Epithelial cell of proximal tubule (primary cell): ENCODE measurements at regions not wholly inside any gene's neighbourhood (a gene's known extent, or its start where the extent isn't known, plus 50 kb on each side); places are given as distances from the start of the nearest gene placed in this dataset.

Experiments used
- DNase-seq: peaks from one replicate; pipeline ENCODE4 v3.0.0-alpha.2; 2011; ENCODE audit warnings: low read depth
- H3K4me3 ChIP-seq: 2 replicates; pipeline ENCODE4 v1.5.1; 2011; ENCODE audit warnings: low read depth, mild to moderate bottlenecking, low read length
- TF ChIP-seq, protein P1 (sequence below): conservative IDR thresholded peaks from 2 replicates; pipeline ENCODE4 v1.5.1; 2012; ENCODE audit warnings: low read depth, mild to moderate bottlenecking, low read length

DNA sequence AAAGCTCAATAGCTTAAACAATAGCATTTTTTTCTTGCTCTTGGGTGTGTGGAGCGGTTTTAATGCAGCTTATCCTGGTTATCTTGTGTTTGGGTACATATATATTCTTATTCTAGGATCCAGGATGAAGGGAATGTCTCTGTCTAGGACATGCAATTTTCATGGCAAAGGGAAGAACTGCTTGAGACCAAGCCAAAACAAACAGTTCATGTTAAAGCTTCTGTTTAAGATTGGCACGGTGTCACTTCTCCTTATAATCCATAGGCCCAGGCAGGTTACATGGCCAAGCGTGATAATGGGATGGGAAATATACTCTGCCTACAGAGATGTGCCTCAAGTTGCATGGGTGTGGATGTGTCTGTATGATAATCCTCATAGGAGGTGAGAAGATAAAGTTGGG lies 177.1 kb upstream of the PGR start:
- DNase-seq, result no peak
- H3K4me3 ChIP-seq, result no peak overlapping the region
- TF ChIP-seq, protein P1, sequence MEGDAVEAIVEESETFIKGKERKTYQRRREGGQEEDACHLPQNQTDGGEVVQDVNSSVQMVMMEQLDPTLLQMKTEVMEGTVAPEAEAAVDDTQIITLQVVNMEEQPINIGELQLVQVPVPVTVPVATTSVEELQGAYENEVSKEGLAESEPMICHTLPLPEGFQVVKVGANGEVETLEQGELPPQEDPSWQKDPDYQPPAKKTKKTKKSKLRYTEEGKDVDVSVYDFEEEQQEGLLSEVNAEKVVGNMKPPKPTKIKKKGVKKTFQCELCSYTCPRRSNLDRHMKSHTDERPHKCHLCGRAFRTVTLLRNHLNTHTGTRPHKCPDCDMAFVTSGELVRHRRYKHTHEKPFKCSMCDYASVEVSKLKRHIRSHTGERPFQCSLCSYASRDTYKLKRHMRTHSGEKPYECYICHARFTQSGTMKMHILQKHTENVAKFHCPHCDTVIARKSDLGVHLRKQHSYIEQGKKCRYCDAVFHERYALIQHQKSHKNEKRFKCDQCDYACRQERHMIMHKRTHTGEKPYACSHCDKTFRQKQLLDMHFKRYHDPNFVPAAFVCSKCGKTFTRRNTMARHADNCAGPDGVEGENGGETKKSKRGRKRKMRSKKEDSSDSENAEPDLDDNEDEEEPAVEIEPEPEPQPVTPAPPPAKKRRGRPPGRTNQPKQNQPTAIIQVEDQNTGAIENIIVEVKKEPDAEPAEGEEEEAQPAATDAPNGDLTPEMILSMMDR, result no peak

DNA sequence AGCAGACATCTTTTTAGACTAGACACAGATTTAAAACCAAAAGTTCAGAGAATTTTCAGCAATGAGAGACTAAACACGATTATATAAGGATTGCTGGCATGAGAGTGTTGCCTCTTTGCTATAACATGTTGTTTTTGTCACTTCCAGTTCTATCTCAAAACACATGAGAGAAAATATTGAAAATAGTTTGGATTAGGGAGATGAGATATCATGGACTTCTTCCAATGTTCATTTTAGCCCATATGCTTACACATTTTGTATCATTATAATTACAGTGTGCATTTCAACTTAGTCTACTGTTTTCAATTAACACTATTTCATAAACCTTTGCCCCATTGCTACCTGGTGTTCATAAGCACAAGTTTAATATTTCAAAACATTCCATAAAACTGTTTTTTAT lies 175.9 kb upstream of the PGR start:
- TF ChIP-seq, protein P1, result no peak
- DNase-seq, result no peak
- no peak overlapping the region for H3K4me3 ChIP-seq

DNA sequence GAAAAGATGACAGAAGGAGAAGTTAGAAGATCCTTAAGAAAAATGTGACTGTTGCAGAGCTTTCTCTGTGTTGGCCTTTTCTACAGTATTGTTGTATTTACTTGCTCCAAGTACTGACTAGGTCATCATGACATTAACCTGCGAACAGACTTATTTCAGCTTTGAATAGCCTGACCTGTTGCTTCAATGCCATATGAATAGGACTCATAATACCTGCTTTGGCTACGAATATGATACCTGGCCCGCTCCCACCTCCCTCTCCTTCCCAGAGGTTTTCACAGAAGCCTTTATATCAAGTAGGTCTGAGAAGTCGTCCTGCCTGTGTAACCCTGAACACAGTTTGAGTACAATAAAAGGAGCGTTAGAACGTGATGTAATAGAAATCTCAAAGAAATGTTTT lies 169.6 kb upstream of the PGR start:
- no peak overlapping the region for H3K4me3 ChIP-seq
- TF ChIP-seq, protein P1, result no peak
- no peak for DNase-seq

DNA sequence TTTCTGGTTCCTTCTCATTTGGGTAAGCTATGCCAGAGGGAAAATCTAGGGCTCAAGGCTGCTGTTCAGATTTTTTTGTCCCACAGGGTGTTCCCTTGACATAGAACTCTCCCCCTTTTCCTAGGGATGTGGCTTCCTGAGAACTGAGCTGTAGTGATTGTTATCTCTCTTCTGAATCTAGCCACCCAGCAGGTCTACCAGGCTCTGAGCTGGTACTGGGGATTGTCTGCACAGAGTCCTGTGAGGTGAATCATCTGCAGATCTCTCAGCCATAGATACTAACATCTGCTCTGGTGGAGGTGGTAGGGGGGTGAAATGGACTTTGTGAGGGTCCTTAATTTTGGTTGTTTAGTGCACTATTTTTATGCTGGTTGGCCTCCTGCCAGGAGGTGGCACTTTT lies 167.3 kb upstream of the PGR start:
- H3K4me3 ChIP-seq, result no peak overlapping the region
- TF ChIP-seq, protein P1, result no peak
- no peak for DNase-seq

DNA sequence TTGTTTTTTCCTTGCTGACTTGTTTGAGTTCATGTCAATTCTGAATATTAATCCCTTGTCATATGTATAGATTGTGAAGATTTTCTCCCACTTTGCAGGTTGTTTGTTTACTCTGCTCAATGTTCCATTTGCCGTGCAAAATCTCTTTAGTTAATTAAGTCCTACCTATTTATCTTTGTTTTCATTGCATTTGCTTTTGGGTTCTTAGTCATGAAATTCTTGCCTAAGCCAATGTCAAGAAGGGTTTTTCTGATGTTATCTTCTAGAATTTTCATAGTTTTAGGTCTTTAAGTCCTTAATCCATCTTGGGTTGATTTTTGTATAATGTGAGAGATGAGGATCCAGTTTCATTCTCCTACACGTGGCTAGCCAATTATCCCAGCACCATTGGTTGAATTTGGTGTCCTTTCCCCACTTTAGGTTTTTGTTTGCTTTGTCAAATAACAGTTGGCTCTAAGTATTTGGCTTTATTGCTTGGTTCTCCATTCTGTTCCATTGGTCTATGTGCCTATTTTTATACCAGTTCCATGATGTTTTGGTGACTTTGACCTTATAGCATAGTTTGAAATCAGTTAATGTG lies 163.1 kb upstream of the PGR start:
- no peak overlapping the region for H3K4me3 ChIP-seq
- no peak for DNase-seq
- TF ChIP-seq, protein P1, result no peak

DNA sequence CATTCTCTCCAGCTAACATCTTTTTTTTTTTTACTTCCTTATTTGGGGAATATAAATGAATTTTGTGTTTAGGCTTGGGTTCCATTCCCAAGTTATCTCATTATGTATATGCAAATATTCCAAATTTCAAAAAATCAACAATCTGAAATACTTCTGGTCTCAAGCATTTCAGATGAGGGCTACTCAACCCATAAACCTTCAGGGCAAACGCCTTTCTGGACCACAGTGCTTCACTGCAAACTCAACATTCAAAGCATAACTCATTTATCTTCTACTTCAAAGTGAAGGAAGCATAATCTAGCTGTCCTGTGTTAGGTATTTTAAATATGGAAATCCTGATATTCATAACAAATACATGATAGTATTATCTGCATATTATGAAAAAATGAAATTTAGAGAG lies 161.7 kb upstream of the PGR start:
- H3K4me3 ChIP-seq, result no peak overlapping the region
- no peak for DNase-seq
- TF ChIP-seq, protein P1, result no peak

DNA sequence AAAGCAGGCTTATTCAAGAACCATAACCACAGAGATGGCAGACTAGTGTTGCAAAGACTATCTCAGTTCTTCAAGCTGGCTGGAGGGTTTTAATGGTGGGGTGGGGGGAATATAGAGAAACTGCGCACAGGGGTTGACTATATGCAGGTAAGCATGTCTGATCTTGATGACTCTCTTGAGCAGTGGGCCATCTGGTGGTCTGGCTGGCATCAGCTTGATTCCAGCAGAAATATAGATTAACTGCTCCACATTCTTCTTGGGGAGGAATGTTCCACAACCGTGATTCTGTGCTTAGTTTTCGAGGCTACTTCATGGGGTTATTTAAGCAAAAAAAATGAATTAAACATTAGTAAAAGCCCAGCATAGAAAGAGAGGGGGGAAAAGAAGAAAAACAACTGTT lies 158.8 kb upstream of the PGR start:
- H3K4me3 ChIP-seq, result no peak overlapping the region
- TF ChIP-seq, protein P1, result no peak
- no peak for DNase-seq
